GM12864 (cell line): ENCODE measurements at regions not wholly inside any gene's neighbourhood (a gene's known extent, or its start where the extent isn't known, plus 50 kb on each side); places are given as distances from the start of the nearest gene placed in this dataset.

Experiments used
- DNase-seq: peaks from one replicate; pipeline ENCODE4 v3.0.0-alpha.2; 2011; ENCODE audit warnings: low read depth
- H3K4me3 ChIP-seq: 2 replicates; pipeline ENCODE4 v1.5.1; 2011; ENCODE audit warnings: mild to moderate bottlenecking, low read depth, low read length, control low read depth
- TF ChIP-seq, protein P1 (sequence below): IDR thresholded peaks from 2 replicates; pipeline ENCODE4 v1.5.1; 2011; ENCODE audit warnings: low read depth, mild to moderate bottlenecking, moderate library complexity, low read length, control low read depth, inconsistent platforms; ENCODE audit errors: missing control alignments

DNA sequence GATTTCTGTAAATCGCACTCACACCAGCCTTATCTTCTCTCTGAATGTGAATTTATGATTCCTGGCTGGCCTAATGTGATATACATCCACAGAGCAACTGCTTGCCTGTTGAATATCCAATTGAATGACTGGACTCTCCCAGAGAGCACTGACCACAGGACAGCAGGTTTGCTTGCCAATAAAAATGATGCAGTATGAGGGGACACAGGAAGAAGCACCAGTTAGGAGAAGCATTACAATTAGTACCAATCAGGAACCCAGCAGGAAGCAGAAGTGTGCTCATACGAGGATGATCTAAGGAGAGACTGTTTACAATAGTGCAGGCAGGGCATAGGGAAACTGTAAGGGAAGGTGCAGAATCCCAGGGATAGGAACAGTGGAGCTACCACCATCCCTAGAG lies 127.2 kb upstream of the ZNF366 start:
- no peak overlapping the region for H3K4me3 ChIP-seq
- DNase-seq, result no peak
- TF ChIP-seq, protein P1, sequence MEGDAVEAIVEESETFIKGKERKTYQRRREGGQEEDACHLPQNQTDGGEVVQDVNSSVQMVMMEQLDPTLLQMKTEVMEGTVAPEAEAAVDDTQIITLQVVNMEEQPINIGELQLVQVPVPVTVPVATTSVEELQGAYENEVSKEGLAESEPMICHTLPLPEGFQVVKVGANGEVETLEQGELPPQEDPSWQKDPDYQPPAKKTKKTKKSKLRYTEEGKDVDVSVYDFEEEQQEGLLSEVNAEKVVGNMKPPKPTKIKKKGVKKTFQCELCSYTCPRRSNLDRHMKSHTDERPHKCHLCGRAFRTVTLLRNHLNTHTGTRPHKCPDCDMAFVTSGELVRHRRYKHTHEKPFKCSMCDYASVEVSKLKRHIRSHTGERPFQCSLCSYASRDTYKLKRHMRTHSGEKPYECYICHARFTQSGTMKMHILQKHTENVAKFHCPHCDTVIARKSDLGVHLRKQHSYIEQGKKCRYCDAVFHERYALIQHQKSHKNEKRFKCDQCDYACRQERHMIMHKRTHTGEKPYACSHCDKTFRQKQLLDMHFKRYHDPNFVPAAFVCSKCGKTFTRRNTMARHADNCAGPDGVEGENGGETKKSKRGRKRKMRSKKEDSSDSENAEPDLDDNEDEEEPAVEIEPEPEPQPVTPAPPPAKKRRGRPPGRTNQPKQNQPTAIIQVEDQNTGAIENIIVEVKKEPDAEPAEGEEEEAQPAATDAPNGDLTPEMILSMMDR, result no peak

DNA sequence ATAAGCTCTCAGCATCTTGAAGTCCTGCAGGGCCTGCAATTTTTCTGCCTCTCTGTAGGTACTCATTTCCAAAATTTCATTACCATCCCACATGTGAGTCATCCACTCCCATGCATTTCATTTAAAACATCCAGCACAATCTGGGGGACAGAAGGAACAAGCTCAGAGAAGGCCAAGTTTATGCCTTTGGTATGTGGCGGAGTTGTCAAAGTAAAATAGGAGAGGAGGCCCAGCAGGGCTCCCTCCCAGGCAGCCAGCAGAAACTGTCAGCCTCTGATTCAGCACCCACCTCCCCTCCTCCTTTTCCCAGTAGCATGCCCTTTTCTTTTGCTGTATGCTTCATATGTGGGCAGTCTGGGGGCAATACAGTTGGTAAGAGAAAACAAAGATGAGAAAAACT lies 126.4 kb upstream of the ZNF366 start:
- no peak for DNase-seq
- TF ChIP-seq, protein P1, result no peak
- no peak overlapping the region for H3K4me3 ChIP-seq

DNA sequence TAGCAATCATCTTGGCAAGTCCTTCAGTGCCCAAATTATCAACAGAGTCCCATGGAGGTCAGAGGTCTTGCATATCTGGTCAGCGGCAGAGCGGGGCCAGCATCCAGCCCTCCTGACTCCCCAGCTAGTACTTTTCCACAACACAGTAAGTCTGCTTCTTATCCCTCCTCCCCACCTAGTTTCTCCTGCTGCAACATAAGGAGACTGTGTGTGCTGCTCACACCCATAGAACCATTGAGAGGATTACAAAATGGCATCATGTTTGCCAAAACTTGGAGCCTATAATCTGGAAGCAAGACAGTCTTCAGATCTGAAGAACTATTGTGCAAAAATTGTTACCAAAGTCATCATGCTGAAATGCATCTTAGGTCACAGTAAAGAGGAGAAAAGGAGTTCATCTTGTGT lies 125.8 kb upstream of the ZNF366 start:
- no peak overlapping the region for H3K4me3 ChIP-seq
- TF ChIP-seq, protein P1, result no peak
- DNase-seq, result no peak

DNA sequence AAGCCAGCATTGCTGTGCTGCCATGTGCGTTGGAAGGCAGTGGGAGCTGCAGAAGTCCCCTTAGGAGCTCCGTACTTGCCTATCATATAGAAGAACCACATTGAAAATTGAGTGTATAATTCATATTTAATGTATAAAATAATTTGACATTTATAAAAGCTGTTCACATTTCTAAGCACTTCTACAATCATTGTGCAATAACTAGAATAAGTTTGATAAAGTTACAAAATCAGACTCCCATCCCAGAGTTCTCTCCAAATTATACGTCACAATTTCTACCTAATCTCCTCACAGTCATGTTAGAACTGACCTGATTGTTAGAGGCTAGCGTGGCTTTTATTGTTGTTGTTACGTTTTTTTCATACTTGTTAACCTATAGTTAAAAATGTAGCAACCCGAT lies 123.5 kb upstream of the ZNF366 start:
- TF ChIP-seq, protein P1, result no peak
- no peak for DNase-seq
- no peak overlapping the region for H3K4me3 ChIP-seq

DNA sequence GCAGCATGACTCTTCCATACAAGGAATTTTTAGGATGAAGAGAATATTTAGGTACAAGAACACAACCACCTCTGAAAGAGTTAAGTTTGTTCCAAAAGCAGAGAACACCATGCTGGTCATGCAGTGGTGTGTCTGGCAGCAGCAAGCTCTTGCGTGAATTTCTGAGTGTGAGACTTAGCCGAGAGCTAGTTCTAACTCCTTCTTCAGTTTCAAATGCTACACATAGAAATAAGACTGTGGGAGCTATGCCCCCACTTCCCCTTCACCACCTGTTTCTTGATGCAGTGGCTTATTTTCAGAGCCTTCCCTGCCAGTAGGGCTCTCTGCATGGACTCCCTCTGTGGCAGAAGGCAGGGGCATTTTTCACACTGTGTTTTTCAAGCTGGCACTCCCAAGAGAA lies 122.9 kb upstream of the ZNF366 start:
- no peak for DNase-seq
- TF ChIP-seq, protein P1, result no peak
- H3K4me3 ChIP-seq, result no peak overlapping the region

DNA sequence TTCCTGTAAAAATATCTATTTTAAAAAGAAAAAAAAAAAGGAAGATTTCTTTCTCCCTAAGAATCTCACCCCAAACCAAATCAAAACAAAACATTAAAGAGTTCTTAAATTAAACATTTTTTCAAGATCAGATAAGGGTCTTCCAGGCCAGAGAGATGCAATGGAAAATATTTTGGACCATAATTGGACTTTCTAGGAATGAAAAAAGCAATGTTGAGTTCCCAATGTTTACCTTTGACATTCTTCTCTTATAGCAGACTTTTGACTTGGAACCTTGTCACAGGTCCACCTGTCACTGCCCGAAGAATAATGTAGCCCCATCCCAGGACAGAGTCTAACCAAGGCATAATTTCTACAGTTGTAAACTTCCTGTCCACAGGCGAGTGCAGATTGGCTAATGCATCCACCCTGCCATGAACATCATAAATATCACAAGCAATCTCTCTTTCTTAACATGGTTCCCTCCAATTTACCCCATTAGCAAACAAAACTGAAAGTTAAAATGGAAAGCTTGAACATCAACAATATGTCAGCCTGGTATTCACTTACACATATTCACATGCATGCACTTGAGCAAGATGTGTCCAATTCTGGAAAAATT lies 121.7 kb upstream of the ZNF366 start:
- TF ChIP-seq, protein P1, result no peak
- DNase-seq, result no peak
- H3K4me3 ChIP-seq, result no peak overlapping the region

DNA sequence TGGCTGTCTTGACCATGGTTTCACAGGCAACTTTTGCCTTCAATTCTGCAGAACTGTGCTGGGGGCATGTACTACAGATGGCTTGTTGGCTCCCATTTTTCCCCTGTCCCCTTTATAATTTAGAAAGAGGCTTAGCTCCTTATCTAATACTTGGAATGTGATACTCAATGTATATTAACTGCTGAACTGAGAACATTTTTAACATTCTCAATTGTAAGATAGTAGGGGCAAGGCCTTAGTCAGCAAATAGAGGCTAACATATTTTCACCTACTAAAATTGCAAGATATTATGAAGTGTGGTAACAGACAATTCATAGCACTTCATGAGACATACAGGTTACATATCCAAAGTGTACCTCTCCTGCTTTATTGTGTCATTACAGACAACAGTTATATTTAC lies 118.1 kb upstream of the ZNF366 start:
- no peak overlapping the region for H3K4me3 ChIP-seq
- DNase-seq, result no peak
- TF ChIP-seq, protein P1, result no peak
